WTC11 (cell line): ENCODE measurements at regions not wholly inside any gene's neighbourhood (a gene's known extent, or its start where the extent isn't known, plus 50 kb on each side); places are given as distances from the start of the nearest gene placed in this dataset.

ENCODE experiments used
- ATAC-seq: fragments of 200-7000 bp; cut with Tn5 transposase; 2 replicates; pipeline ENCODE4 v1.10.0; 2021; ENCODE audit warnings: mild to moderate bottlenecking, moderate library complexity
- CTCF ChIA-PET: fragments of 300-600 bp; sonication (Branson Sonifier 250); formaldehyde crosslinking; loops from one replicate; lab custom pipeline; 2021; ENCODE audit warnings: antibody characterized with exemption; lab: Charles Lee
- POLR2A ChIA-PET: fragments of 350-600 bp; sonication (Branson Sonifier 250); formaldehyde crosslinking; loops from one replicate; lab custom pipeline; 2021; ENCODE audit warnings: antibody characterized with exemption; lab: Charles Lee
- DNase-seq: peaks from one replicate; pipeline ENCODE4 v3.0.0; 2021; ENCODE audit warnings: low spot score
- H3K27ac Mint-ChIP-seq: 2 replicates; pipeline ENCODE4 v1.8.0; 2021; ENCODE audit warnings: mixed read lengths
- H3K27me3 Mint-ChIP-seq: 2 replicates; pipeline ENCODE4 v1.8.0; 2021; ENCODE audit warnings: low read depth, mild to moderate bottlenecking, moderate library complexity, mixed read lengths
- H3K36me3 Mint-ChIP-seq: 2 replicates; pipeline ENCODE4 v1.8.0; 2021; ENCODE audit warnings: mixed read lengths
- H3K4me1 Mint-ChIP-seq: 2 replicates; pipeline ENCODE4 v1.8.0; 2022; ENCODE audit warnings: mixed read lengths
- H3K4me3 Mint-ChIP-seq: 2 replicates; pipeline ENCODE4 v1.8.0; 2021; ENCODE audit warnings: mild to moderate bottlenecking, moderate library complexity, mixed read lengths
- H3K9me3 Mint-ChIP-seq: 2 replicates; pipeline ENCODE4 v1.8.0; 2021; ENCODE audit warnings: mixed read lengths
- AFF4 ChIP-seq: sonication (generic); formaldehyde crosslinking; IDR thresholded peaks from 2 replicates; pipeline ENCODE4 v1.8.1; 2023; ENCODE audit warnings: mild to moderate bottlenecking, missing genetic modification reagents, borderline replicate concordance
- ATF1 ChIP-seq: sonication (generic); formaldehyde crosslinking; IDR thresholded peaks from 2 replicates; pipeline ENCODE4 v1.8.1; 2023; ENCODE audit warnings: mild to moderate bottlenecking, moderate library complexity, missing genetic modification reagents
- E2F5 ChIP-seq: sonication (generic); formaldehyde crosslinking; IDR thresholded peaks from 2 replicates; pipeline ENCODE4 v1.8.1; 2022; ENCODE audit warnings: mild to moderate bottlenecking, moderate library complexity, missing genetic modification reagents
- ESRRA ChIP-seq: sonication (generic); formaldehyde crosslinking; IDR thresholded peaks from 2 replicates; pipeline ENCODE4 v1.8.1; 2022; ENCODE audit warnings: mild to moderate bottlenecking, missing genetic modification reagents, borderline replicate concordance
- GABPB1 ChIP-seq: sonication (generic); formaldehyde crosslinking; IDR thresholded peaks from 2 replicates; pipeline ENCODE4 v1.8.1; 2023; ENCODE audit warnings: mild to moderate bottlenecking, missing genetic modification reagents
- IRF1 ChIP-seq: sonication (generic); formaldehyde crosslinking; IDR thresholded peaks from 2 replicates; pipeline ENCODE4 v1.8.0; 2023; ENCODE audit warnings: missing genetic modification reagents
- IRF2 ChIP-seq: sonication (generic); formaldehyde crosslinking; IDR thresholded peaks from 2 replicates; pipeline ENCODE4 v1.8.0; 2022; ENCODE audit warnings: low read depth, missing genetic modification reagents, borderline replicate concordance
- NFE2L1 ChIP-seq: sonication (generic); formaldehyde crosslinking; IDR thresholded peaks from 2 replicates; pipeline ENCODE4 v1.8.1; 2023; ENCODE audit warnings: missing genetic modification reagents
- NR1H2 ChIP-seq: sonication (generic); formaldehyde crosslinking; IDR thresholded peaks from 2 replicates; pipeline ENCODE4 v1.9.0; 2021; ENCODE audit warnings: mild to moderate bottlenecking, moderate library complexity, missing genetic modification reagents
- PRDM15 ChIP-seq: sonication (generic); formaldehyde crosslinking; IDR thresholded peaks from 2 replicates; pipeline ENCODE4 v1.8.0; 2022; ENCODE audit warnings: missing genetic modification reagents
- SMAD3 ChIP-seq: sonication (generic); formaldehyde crosslinking; IDR thresholded peaks from 2 replicates; pipeline ENCODE4 v1.8.0; 2022; ENCODE audit warnings: missing genetic modification reagents, mild to moderate bottlenecking, borderline replicate concordance
- SOX15 ChIP-seq: fragments of 250-450 bp; sonication (Bioruptor Pico); IDR thresholded peaks from 2 replicates; pipeline ENCODE4 v1.9.0; 2021; ENCODE audit warnings: mild to moderate bottlenecking
- ZBTB21 ChIP-seq: sonication (generic); formaldehyde crosslinking; IDR thresholded peaks from 2 replicates; pipeline ENCODE4 v1.8.1; 2023; ENCODE audit warnings: mild to moderate bottlenecking, missing genetic modification reagents, borderline replicate concordance
- ZNF121 ChIP-seq: sonication (generic); formaldehyde crosslinking; IDR thresholded peaks from 2 replicates; pipeline ENCODE4 v1.8.0; 2023; ENCODE audit warnings: missing genetic modification reagents
- ZNF219 ChIP-seq: sonication (generic); formaldehyde crosslinking; IDR thresholded peaks from 2 replicates; pipeline ENCODE4 v1.8.0; 2023; ENCODE audit warnings: missing genetic modification reagents, mild to moderate bottlenecking, borderline replicate concordance
- ZNF317 ChIP-seq: sonication (generic); formaldehyde crosslinking; IDR thresholded peaks from 2 replicates; pipeline ENCODE4 v1.8.1; 2023; ENCODE audit warnings: low read depth, mild to moderate bottlenecking, moderate library complexity, missing genetic modification reagents, borderline replicate concordance
- ZNF532 ChIP-seq: fragments of 250-450 bp; sonication (Bioruptor Pico); IDR thresholded peaks from 2 replicates; pipeline ENCODE4 v1.9.0; 2021; ENCODE audit warnings: mild to moderate bottlenecking, borderline replicate concordance

- Mint-ChIP-seq H3K27me3 (no peaks in the 10 kb centered on the region), H3K4me1 (no peaks in the 10 kb centered on the region), H3K9me3 (no peaks in the 10 kb centered on the region), H3K27ac (no peak overlapping the region), H3K36me3 (no peaks in the 10 kb centered on the region), H3K4me3 (no peak overlapping the region)
- ChIA-PET POLR2A (no interaction called here), CTCF (interaction anchor here (1.8 kb wide), 1 partner anchor 21 kb away, joined by 6 read pairs; no protein-coding TSS in a partner anchor)
- TF ChIP-seq E2F5 (CRISPR knock-in tag) (no peak), ZNF121 (CRISPR knock-in tag) (no peak), ATF1 (CRISPR knock-in tag) (no peak), GABPB1 (CRISPR knock-in tag) (no peak), NFE2L1 (CRISPR knock-in tag) (no peak), NR1H2 (CRISPR knock-in tag) (no peak), SMAD3 (CRISPR knock-in tag) (no peak), ESRRA (no peak), ZBTB21 (no peak), ZNF317 (CRISPR knock-in tag) (no peak), PRDM15 (CRISPR knock-in tag) (no peak), ZNF219 (CRISPR knock-in tag) (no peak), SOX15 (no peak), AFF4 (CRISPR knock-in tag) (no peak), ZNF532 (CRISPR knock-in tag) (no peak), IRF1 (CRISPR knock-in tag) (no peak), IRF2 (CRISPR knock-in tag) (no peak)
- ATAC-seq: no peak
- DNase-seq: no peak
Observed at GRCh38 chr1:232859216-232859615, 54.0 kb downstream of the MAP10 start.
